Glomerular visceral epithelial cell (primary cell): ENCODE measurements at regions not wholly inside any gene's neighbourhood (a gene's known extent, or its start where the extent isn't known, plus 50 kb on each side); places are given as distances from the start of the nearest gene placed in this dataset.
A peak's percentile ranks its signal among the peaks of the same experiment; 100 is the strongest.

Experiments used
- DNase-seq: peaks from one replicate; pipeline ENCODE4 v3.0.0-alpha.2; 2016; ENCODE audit errors: extremely low spot score

- no peak for DNase-seq
These were observed 452.4 kb upstream of the RGPD4 start for GRCh38 chr2:107374249-107374648.

GRCh38 chr2:107376909-107377308, 449.8 kb upstream of the RGPD4 start:
- DNase-seq: no peak

- no peak for DNase-seq
These were observed 445.8 kb upstream of the RGPD4 start for GRCh38 chr2:107380912-107381311.

- DNase-seq: no peak
These were observed 443.0 kb upstream of the RGPD4 start for GRCh38 chr2:107383691-107384090.

- DNase-seq: no peak
These were observed 442.3 kb upstream of the RGPD4 start for GRCh38 chr2:107384422-107384821.

GRCh38 chr2:107385921-107386320, 440.8 kb upstream of the RGPD4 start:
- no peak for DNase-seq

GRCh38 chr2:107392241-107392704, 434.4 kb upstream of the RGPD4 start:
- no peak for DNase-seq

GRCh38 chr2:107393516-107393915, 433.2 kb upstream of the RGPD4 start:
- DNase-seq: no peak

GRCh38 chr2:107398683-107399082, 428.0 kb upstream of the RGPD4 start:
- DNase-seq: no peak

GRCh38 chr2:107402330-107402729, 424.4 kb upstream of the RGPD4 start:
- peak; percentile 12 for DNase-seq

GRCh38 chr2:107405261-107405660, 421.4 kb upstream of the RGPD4 start:
- no peak for DNase-seq

GRCh38 chr2:107407017-107407416, 419.7 kb upstream of the RGPD4 start:
- no peak for DNase-seq

- no peak for DNase-seq
These were observed 418.7 kb upstream of the RGPD4 start for GRCh38 chr2:107407974-107408373.

GRCh38 chr2:107411267-107411666, 415.4 kb upstream of the RGPD4 start:
- no peak for DNase-seq

- DNase-seq: no peak
These were observed 414.3 kb upstream of the RGPD4 start for GRCh38 chr2:107412209-107412904.

- DNase-seq: no peak
These were observed 413.7 kb upstream of the RGPD4 start for GRCh38 chr2:107412981-107413380.

GRCh38 chr2:107414376-107414775, 412.3 kb upstream of the RGPD4 start:
- no peak for DNase-seq

- no peak for DNase-seq
These were observed 408.0 kb upstream of the RGPD4 start for GRCh38 chr2:107418708-107419107.

GRCh38 chr2:107419191-107419590, 407.5 kb upstream of the RGPD4 start:
- no peak for DNase-seq

- DNase-seq: no peak
These were observed 397.9 kb upstream of the RGPD4 start for GRCh38 chr2:107428781-107429180.

GRCh38 chr2:107430006-107430405, 396.7 kb upstream of the RGPD4 start:
- no peak for DNase-seq

GRCh38 chr2:107430596-107431266, 396.0 kb upstream of the RGPD4 start:
- no peak for DNase-seq

GRCh38 chr2:107436281-107436680, 390.4 kb upstream of the RGPD4 start:
- DNase-seq: no peak
